K562 (cell line): ENCODE measurements at regions not wholly inside any gene's neighbourhood (a gene's known extent, or its start where the extent isn't known, plus 50 kb on each side); places are given as distances from the start of the nearest gene placed in this dataset.

Experiments used
- ATAC-seq: fragments of 200-7000 bp; cut with Tn5 transposase; 3 replicates; pipeline ENCODE4 v1.9.1; 2020; ENCODE audit warnings: moderate library complexity
- BruUV-seq: library from RNA; stranded (reverse); fragments of 400-500 nt; replicated peaks from 2 replicates; lab custom pipeline; 2021; lab: Mats Ljungman, UMichigan
- CTCF ChIA-PET: fragments of 300-600 bp; formaldehyde crosslinking; extraction: SDS; loops from one replicate; lab custom pipeline; 2021; ENCODE audit warnings: low intra/inter-chr PET ratio; lab: Yijun Ruan, JAX
- POLR2A ChIA-PET: fragments of 300-600, 350-650 bp; sonication (Branson Sonifier 250); formaldehyde crosslinking; extraction: SDS; loops from one replicate; lab custom pipeline; 2021; ENCODE audit warnings: antibody characterized with exemption, inconsistent platforms; lab: Yijun Ruan, JAX
- DNase-seq, 4 experiments: peaks; one replicate each; pipeline versions ENCODE4 v3.0.0 to v3.0.0-alpha.2; 2011 to 2018; ENCODE audit warnings: low spot score in 3 of 4, mixed read lengths in 3 of 4; ENCODE audit errors: extremely low read depth in 1 of 4
- FAIRE-seq: peaks from 2 replicates; lab custom pipeline; 2011; peaks lifted over from hg19 to GRCh38; lab: Jason Lieb, UNC
- H2AFZ ChIP-seq: 2 replicates; pipeline ENCODE4 v1.6.0; 2011; ENCODE audit warnings: low read depth, low read length, control low read depth, inconsistent platforms
- H3K27ac ChIP-seq: fragments of 200-600 bp; 3 replicates; pipeline ENCODE4 v1.8.0; 2011; ENCODE audit warnings: low read depth, mild to moderate bottlenecking, control low read depth, inconsistent platforms, low read length, moderate library complexity, mixed read lengths; ENCODE audit errors: extremely low read depth
- H3K27me3 ChIP-seq, 2 experiments: fragments of 300-600 bp in 1 of 2; 2 replicates in 1 of 2; 3 replicates in 1 of 2; pipeline versions ENCODE4 v1.6.0 to v1.8.0; 2011; ENCODE audit warnings: inconsistent platforms in 2 of 2, low read length in 2 of 2, mild to moderate bottlenecking in 1 of 2, mixed read lengths in 1 of 2, moderate library complexity in 1 of 2; ENCODE audit not compliant: control insufficient read depth in 2 of 2, insufficient read depth in 2 of 2
- H3K36me3 ChIP-seq: fragments of 300-600 bp; 3 replicates; pipeline ENCODE4 v1.8.0; 2011; ENCODE audit warnings: mild to moderate bottlenecking, low read length, inconsistent platforms; ENCODE audit not compliant: control insufficient read depth, insufficient read depth
- H3K4me1 ChIP-seq, 2 experiments: fragments of 200-600 bp in 1 of 2; replicated peaks in 1 of 2; 2 replicates in 1 of 2; 3 replicates in 1 of 2; pipeline versions ENCODE4 v1.5.1 to v1.8.0; 2011; ENCODE audit warnings: inconsistent platforms in 2 of 2, low read length in 2 of 2, mild to moderate bottlenecking in 1 of 2, mixed read lengths in 1 of 2, moderate library complexity in 1 of 2; ENCODE audit not compliant: control insufficient read depth in 2 of 2, insufficient read depth in 2 of 2
- H3K4me2 ChIP-seq: 2 replicates; pipeline ENCODE4 v1.6.1; 2011; ENCODE audit warnings: low read length, control low read depth, inconsistent platforms, mixed read lengths; ENCODE audit not compliant: insufficient read depth
- H3K4me3 ChIP-seq: fragments of 200-600 bp; sonication (generic), shearing (Covaris generic); 2 replicates; pipeline ENCODE4 v1.5.1; 2016; ENCODE audit warnings: control low read depth, inconsistent platforms
- H3K79me2 ChIP-seq: fragments of 200-600 bp; 3 replicates; pipeline ENCODE4 v1.8.0; 2011; ENCODE audit warnings: low read length, inconsistent platforms; ENCODE audit not compliant: control insufficient read depth, insufficient read depth
- H3K9ac ChIP-seq, 2 experiments: 2 replicates each; pipeline versions ENCODE4 v1.6.0 to v1.6.1; 2011; ENCODE audit warnings: low read depth in 2 of 2, low read length in 2 of 2, control low read depth in 1 of 2, inconsistent platforms in 1 of 2, mild to moderate bottlenecking in 1 of 2, mixed read lengths in 1 of 2; ENCODE audit not compliant: insufficient read depth in 1 of 2
- H3K9me1 ChIP-seq: one replicate; pipeline ENCODE4 v1.6.0; 2011; ENCODE audit warnings: inconsistent platforms, mild to moderate bottlenecking, low read length, moderate library complexity; ENCODE audit not compliant: control insufficient read depth, insufficient read depth
- H3K9me3 ChIP-seq: replicated peaks from 2 replicates; pipeline ENCODE4 v1.5.1; 2011; ENCODE audit warnings: low read depth, low read length, inconsistent platforms; ENCODE audit not compliant: control insufficient read depth, insufficient read depth
- H4K20me1 ChIP-seq: replicated peaks from 2 replicates; pipeline ENCODE4 v1.6.1; 2011; ENCODE audit warnings: low read length, inconsistent platforms, mixed read lengths; ENCODE audit not compliant: control insufficient read depth, insufficient read depth
- ARID2 ChIP-seq: fragments of 450-650 bp; IDR thresholded peaks from 2 replicates; pipeline ENCODE4 v1.6.1; 2017; ENCODE audit warnings: antibody characterized with exemption, mild to moderate bottlenecking
- L3MBTL2 ChIP-seq: fragments of 450-650 bp; IDR thresholded peaks from 2 replicates; pipeline ENCODE4 v1.6.1; 2016; ENCODE audit warnings: mild to moderate bottlenecking, moderate library complexity
- MAFG ChIP-seq: fragments of 450-650 bp; conservative IDR thresholded peaks from 2 replicates; pipeline ENCODE4 v1.6.1; 2016; ENCODE audit warnings: missing genetic modification characterization, missing compliant biosample characterization
- PHF20 ChIP-seq: fragments of 450-650 bp; IDR thresholded peaks from 2 replicates; pipeline ENCODE4 v1.6.1; 2018; ENCODE audit not compliant: partially characterized antibody
- WGBS: fragments of 100-300 bp; shearing (Covaris generic); methylation state at CpG from one replicate; pipeline ENCODE4 v1.1.6; 2016; ENCODE audit warnings: low coverage, mixed read lengths; ENCODE audit not compliant: insufficient coverage; ENCODE audit errors: missing lambda C conversion rate; 5-methylcytosine and 5-hydroxymethylcytosine counted together
- in situ Hi-C: fragments of 300-500 bp; cut with MboI; formaldehyde crosslinking; loops from 4 replicates; pipeline ENCODE4 v1.15.0; 2018; ENCODE audit warnings: inconsistent platforms, mixed read lengths
- intact Hi-C: fragments of 100-400 bp; cut with micrococcal nuclease; formaldehyde crosslinking; loops from 2 replicates; pipeline ENCODE4 v1.14.2; 2022

- in situ Hi-C loops (no loop called here), intact Hi-C loops (no loop called here)
- Histone ChIP-seq H3K79me2 (no peaks in the 10 kb centered on the region), H3K4me1 (no peaks in the 10 kb centered on the region), H3K9ac (no peak overlapping the region), H3K4me3 (no peak overlapping the region), H3K4me2 (no peak overlapping the region), H4K20me1 (no peaks in the 10 kb centered on the region), H3K9me3 (no peaks in the 10 kb centered on the region), H3K9me1 (no peaks in the 10 kb centered on the region), H3K27ac (no peak overlapping the region), H3K27me3 (no peaks in the 10 kb centered on the region), H2AFZ (no peak overlapping the region), H3K36me3 (no peaks in the 10 kb centered on the region)
- DNase-seq (no peak), ATAC-seq (no peak), FAIRE-seq (no peak)
- ChIA-PET CTCF (no interaction called here), POLR2A (no interaction called here)
- no TSS peak for BruUV-seq
- WGBS = 0% methylated on average over 3 of the region's 3 CpGs
- TF ChIP-seq MAFG (tag) (no peak), L3MBTL2 (peak; percentile 24; the same call in 1 of the 2 replicates)
Measured at GRCh38 chr1:209382231-209383100, 201.0 kb upstream of the CAMK1G start.

- Histone ChIP-seq H3K27me3 (no peaks in the 10 kb centered on the region), H3K4me2 (no peak overlapping the region), H4K20me1 (no peaks in the 10 kb centered on the region), H3K9me1 (no peaks in the 10 kb centered on the region), H3K27ac (no peak overlapping the region), H3K36me3 (no peaks in the 10 kb centered on the region), H3K79me2 (no peaks in the 10 kb centered on the region), H3K4me3 (no peak overlapping the region), H3K9me3 (no peaks in the 10 kb centered on the region), H3K9ac (no peak overlapping the region), H2AFZ (no peak overlapping the region), H3K4me1 (no peaks in the 10 kb centered on the region)
- ChIA-PET CTCF (no interaction called here), POLR2A (interaction anchor here (0.6 kb wide), 1 partner anchor 697 kb away, joined by 3 read pairs; no protein-coding TSS in a partner anchor)
- TF ChIP-seq PHF20 = no peak
- no peak for TF ChIP-seq ARID2
- no peak for DNase-seq
- no TSS peak for BruUV-seq
- 0% methylated on average over 4 of the region's 4 CpGs for WGBS
- ATAC-seq = no peak
- in situ Hi-C loops = no loop called here
- intact Hi-C loops = no loop called here
- FAIRE-seq = no peak
Measured at GRCh38 chr1:209383422-209383821, 200.1 kb upstream of the CAMK1G start.
